ENCODE measurements at regions not wholly inside any gene's neighbourhood (a gene's known extent, or its start where the extent isn't known, plus 50 kb on each side); places are given as distances from the start of the nearest gene placed in this dataset.
"Not testable (repeated sequence)": the region's sequence is repeated elsewhere in the genome, so short reads cannot be mapped to it uniquely, and the experiment has no call there.

GRCh38 chr17:22229821-22230220 lies 537.5 kb downstream of the KCNJ18 start:
- FAIRE-seq; DNase-seq (ENCODE audit: extremely low spot score, insufficient read length, low read depth): not testable (repeated sequence)

GRCh38 chr17:22233382-22233781 lies 541.1 kb downstream of the KCNJ18 start:
- DNase-seq (ENCODE audit: extremely low spot score, insufficient read length, low read depth) (no peak), FAIRE-seq (no peak)

- FAIRE-seq (no peak), DNase-seq (ENCODE audit: extremely low spot score, insufficient read length, low read depth) (no peak)
These were observed 550.1 kb downstream of the KCNJ18 start for GRCh38 chr17:22242472-22242871.

DNA sequence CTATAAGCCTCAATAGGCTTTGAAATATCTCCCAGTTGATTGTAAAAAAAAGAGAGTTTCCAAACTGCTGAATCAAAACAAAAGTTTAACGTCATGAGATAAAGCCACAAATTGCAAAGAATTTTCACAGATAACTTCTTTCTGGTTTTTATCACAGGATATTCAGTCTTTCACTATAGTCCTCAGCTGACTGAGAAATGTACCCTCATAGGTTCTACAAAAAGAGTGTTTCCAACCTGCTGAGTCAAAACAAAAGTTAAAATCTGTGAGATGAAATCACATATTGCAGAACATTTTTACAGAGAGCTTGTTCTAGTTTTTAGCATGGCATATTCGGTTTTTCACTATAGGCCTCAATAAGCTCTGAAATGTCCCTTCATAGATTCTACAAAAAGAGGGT lies 559.2 kb downstream of the KCNJ18 start:
- no peak for FAIRE-seq

GRCh38 chr17:22253007-22253406 lies 560.7 kb downstream of the KCNJ18 start:
- DNase-seq (ENCODE audit: extremely low spot score, insufficient read length, low read depth) (no peak), FAIRE-seq (no peak)

More for the DNA sequence above, 559.2 kb downstream of the KCNJ18 start:
- no peak for DNase-seq (ENCODE audit: extremely low spot score, insufficient read length, low read depth)

- FAIRE-seq (no peak), DNase-seq (ENCODE audit: extremely low spot score, insufficient read length, low read depth) (no peak)
These were observed 573.5 kb downstream of the KCNJ18 start for GRCh38 chr17:22265807-22266206.

DNA sequence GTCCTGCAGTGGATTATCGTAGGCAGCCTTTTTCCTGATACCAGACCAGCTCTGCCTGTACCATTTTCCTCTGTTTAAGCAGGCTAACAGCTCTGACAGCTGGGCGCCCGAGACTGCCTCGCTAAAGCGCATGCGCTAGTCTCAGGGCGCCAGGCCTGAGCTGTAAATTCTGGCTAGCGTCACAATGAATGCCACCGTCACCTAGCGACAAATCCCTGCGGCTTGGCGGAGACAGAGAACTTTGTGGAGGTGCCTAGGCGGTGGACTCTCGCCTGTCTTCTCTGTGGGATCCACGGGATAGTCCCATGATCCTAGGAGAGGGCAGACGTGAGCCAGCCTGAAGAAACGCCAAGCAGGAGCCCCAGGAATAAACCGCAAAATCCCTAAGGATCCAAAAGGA lies 573.9 kb downstream of the KCNJ18 start:
- DNase-seq (ENCODE audit: extremely low spot score, insufficient read length, low read depth) (no peak), FAIRE-seq (no peak)

- DNase-seq (ENCODE audit: extremely low spot score, insufficient read length, low read depth): no peak
- no peak for FAIRE-seq
These were observed 574.7 kb downstream of the KCNJ18 start for GRCh38 chr17:22267019-22267418.

DNA sequence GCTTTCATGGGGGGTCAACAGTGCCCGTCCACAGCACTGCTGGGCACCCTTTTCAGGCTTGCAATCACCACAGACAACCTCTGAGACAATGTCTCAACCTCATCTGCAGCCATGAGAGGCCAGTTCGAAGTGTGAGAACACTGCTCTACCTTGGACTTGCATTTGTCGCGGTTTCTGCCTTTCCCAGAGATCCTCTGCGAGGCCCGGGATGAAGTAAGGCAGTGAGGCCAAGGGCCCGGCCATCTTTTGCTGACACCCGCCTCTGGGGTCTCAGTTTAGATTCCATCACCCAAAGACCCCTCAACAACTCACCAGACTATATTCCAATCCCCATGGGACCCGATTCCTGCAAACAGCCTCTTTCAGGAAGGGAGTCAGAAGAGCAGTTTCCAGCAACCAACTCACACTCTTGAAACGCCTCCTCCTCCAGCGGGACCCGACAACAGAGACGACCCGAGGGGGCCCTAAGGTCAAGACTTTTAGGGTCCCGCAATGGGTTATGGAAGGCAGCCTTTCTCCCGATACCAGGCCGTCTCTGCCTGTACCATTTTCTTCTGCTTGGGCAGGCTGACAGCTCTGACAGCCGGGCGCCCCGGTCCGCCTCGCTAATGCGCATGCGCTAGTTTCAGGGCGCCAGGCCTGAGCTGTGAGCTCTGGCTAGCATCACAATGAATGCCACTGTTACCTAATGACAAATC lies 576.0 kb downstream of the KCNJ18 start:
- DNase-seq (ENCODE audit: extremely low spot score, insufficient read length, low read depth): no peak
- no peak for FAIRE-seq

GRCh38 chr17:22268912-22269220 lies 576.5 kb downstream of the KCNJ18 start:
- no peak for FAIRE-seq
- no peak for DNase-seq (ENCODE audit: extremely low spot score, insufficient read length, low read depth)

- DNase-seq (ENCODE audit: extremely low spot score, insufficient read length, low read depth) (no peak), FAIRE-seq (no peak)
These were observed 578.1 kb downstream of the KCNJ18 start for GRCh38 chr17:22270381-22270780.

GRCh38 chr17:22270809-22271208 lies 578.5 kb downstream of the KCNJ18 start:
- FAIRE-seq: not testable (repeated sequence)

DNA sequence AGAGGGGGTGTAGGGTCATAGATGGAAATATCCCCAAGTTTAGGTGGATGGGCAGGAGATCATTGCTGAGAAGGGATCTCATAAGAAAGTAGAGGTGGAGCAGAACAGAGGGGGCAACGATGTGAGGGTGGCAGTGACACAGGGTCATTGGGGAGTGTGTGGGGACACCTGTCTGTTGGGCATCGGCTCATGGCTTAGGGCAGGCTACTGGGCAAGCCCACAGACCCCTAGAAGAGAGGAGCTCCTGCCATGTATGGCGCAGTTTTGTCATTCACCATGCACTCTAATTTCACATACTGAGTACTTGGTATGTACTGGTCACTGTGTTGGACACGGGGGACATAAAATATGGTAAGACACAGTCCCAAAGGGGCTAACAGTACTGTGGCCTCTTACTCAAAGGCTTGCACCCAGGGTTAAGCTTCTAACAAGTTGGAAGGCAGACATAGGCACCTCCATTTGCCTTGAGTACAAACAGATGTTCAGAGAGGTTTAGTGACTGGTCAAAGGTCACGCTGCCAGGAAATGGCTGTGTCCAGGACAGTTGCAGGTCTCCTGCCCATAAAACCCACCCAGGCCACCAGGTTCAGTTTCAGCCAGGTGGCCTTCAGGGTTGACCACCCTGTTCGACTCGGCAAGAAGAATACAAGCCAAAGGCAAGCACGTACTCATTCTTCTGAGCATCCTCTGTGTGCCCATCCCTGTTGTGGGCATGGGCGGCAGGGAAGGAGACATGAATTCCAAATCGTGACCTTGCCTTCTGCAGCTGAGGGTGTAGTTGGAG lies 580.2 kb downstream of the KCNJ18 start:
- FAIRE-seq (no peak), DNase-seq (ENCODE audit: extremely low spot score, insufficient read length, low read depth) (no peak)

More at GRCh38 chr17:22270809-22271208, 578.5 kb downstream of the KCNJ18 start:
- not testable (repeated sequence) for DNase-seq (ENCODE audit: extremely low spot score, insufficient read length, low read depth)

GRCh38 chr17:22273308-22273707 lies 581.0 kb downstream of the KCNJ18 start:
- FAIRE-seq (no peak), DNase-seq (ENCODE audit: extremely low spot score, insufficient read length, low read depth) (no peak)

GRCh38 chr17:22277595-22277994 lies 585.3 kb downstream of the KCNJ18 start:
- no peak for FAIRE-seq
- no peak for DNase-seq (ENCODE audit: extremely low spot score, insufficient read length, low read depth)

- DNase-seq (ENCODE audit: extremely low spot score, insufficient read length, low read depth): no peak
- no peak for FAIRE-seq
These were observed 586.3 kb downstream of the KCNJ18 start for GRCh38 chr17:22278302-22279275.

DNA sequence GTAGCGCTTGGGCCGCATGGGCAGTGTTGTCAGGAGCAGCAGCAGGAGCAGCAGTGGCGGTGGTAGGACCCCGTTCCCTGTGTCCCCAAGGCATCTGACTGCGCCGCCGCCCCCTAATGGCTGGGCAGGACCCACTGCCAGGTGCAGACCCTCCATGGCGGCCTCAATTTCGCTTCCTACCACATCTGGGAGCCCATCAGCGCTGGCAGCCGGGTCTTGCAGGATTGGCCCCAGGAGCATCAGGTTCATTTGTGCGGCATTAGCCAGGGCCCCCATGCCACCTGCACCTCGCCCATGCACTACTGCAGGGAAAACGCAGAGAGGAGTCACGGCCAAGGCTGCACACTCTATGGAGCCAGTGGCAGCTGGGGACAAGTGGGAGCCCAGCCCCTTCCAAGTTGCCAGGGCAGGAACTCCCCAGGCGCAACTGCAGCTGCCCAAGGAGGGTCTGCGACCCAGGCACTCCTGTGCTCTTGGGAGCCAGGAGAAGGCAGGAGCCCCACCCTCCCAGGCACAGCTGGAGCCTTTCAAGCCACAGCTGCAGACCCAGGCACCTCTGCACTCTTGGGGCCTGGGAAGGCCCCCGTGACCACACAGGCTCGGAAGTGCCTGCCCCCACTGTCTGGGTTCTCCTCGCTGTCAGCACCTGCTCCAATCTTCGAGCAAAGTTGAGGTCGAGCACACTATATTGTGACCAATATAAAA lies 594.2 kb downstream of the KCNJ18 start:
- DNase-seq (ENCODE audit: extremely low spot score, insufficient read length, low read depth) (no peak), FAIRE-seq (no peak)

GRCh38 chr17:22298484-22298951 lies 606.2 kb downstream of the KCNJ18 start:
- not testable (repeated sequence) for DNase-seq (ENCODE audit: extremely low spot score, insufficient read length, low read depth); FAIRE-seq

GRCh38 chr17:22300177-22300576 lies 607.9 kb downstream of the KCNJ18 start:
- DNase-seq (ENCODE audit: extremely low spot score, insufficient read length, low read depth) (no peak), FAIRE-seq (no peak)
